ENCODE measurements at regions not wholly inside any gene's neighbourhood (a gene's known extent, or its start where the extent isn't known, plus 50 kb on each side); places are given as distances from the start of the nearest gene placed in this dataset.

DNA sequence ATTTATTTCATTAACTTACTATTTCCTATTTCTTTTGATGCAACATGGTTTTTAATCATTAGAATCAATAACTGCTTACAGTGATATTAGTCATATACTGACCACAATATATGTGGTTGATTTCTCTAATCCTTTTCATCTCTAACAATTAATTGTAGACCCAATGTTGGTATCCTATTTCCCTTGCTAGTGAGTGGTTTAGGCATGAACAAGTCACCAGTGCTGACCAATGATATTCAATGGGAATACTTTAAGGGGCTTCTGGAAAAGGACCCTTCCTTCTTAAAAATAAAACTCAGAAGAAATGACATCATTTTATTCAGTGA is 672.4 kb upstream of the GRAMD2B start:
- no peak for DNase-seq (ENCODE audit: low read depth)

GRCh38 chr5:125756456-125756855 is 666.8 kb upstream of the GRAMD2B start:
- peak; percentile 9 for DNase-seq (ENCODE audit: low read depth)

DNA sequence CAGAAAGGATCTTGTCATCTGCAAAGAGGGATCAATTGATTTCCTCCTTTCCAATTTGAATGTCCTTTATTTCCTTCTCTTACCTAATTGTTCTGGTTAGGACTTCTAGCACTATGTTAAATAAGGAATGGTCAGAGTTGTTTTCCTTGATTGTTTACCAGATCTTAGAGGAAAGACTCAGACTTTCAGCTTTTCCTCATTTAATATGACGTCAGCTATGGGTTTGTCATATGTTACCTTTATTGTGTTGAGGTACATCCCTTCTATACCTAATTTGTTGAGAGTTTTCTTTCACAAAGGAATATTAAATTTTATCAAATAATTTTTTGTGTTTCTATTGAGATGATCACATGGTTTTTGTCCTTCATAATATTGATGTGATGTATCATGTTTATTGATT is 656.5 kb upstream of the GRAMD2B start:
- DNase-seq (ENCODE audit: low read depth) = no peak

- DNase-seq (ENCODE audit: low read depth) = no peak
These were observed 647.3 kb upstream of the GRAMD2B start for GRCh38 chr5:125775896-125776295.

DNA sequence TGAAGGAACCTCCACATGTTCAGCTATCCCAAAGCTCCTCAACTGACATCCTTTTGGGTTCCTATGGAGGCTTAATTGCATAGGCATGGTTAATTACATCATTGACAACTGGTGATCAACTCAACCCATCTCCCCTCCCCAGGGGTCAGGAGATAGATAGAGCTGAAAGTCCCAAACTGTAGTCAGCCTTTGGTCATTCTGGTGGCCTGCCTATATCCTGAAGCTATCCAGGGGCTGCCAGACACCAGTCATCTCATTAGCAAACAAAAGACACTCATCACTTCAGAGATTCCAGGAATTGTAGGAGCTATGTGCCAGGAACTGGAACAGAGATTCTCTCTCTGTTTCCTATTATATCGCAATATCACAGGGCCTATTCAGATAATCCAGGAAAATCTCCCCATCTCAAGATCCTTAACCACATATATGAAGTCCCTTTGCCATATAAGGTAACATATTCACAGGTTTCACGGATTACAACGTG is 646.5 kb upstream of the GRAMD2B start:
- DNase-seq (ENCODE audit: low read depth) = no peak

GRCh38 chr5:125778791-125779190 is 644.4 kb upstream of the GRAMD2B start:
- no peak for DNase-seq (ENCODE audit: low read depth)

- DNase-seq (ENCODE audit: low read depth) = no peak
These were observed 637.8 kb upstream of the GRAMD2B start for GRCh38 chr5:125785407-125785806.

DNA sequence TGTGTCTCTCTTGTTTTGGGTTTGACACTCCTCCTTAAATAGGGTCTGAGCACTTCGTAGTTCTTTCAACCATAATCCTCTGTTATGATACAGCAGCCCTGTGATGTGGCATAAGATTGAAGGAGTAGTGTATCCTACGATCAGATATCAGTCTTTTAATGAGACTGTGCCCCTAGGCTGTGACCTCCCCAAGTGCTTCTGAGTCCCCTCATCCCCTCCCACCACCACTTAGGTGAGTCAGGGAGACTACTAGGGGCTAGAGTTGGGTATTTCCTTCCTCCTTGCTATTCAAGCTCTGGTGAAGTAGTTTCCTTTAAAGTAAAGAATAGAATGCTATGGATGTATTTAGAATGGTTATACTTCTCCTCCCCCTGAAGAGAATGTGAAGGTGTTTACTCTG is 637.2 kb upstream of the GRAMD2B start:
- DNase-seq (ENCODE audit: low read depth) = no peak

DNA sequence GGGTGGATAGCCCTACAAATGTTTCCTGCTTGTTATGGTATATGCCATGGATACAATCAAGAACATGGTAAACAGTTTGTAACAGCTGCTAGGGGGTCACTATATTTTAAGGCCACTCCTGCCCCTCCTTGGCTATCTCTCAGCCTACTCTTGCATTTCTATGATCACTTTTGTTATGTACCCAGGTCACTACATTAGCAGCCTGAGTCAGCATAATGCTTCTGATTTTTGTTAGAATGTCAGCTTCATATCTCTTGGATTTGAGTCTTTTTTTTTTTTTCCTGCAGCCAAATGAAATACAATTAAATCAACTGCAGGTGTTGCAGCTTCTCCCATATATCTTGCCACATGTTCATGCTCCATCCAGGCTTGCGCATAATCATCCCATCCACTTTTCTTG is 629.7 kb upstream of the GRAMD2B start:
- DNase-seq (ENCODE audit: low read depth) = no peak

- no peak for DNase-seq (ENCODE audit: low read depth)
These were observed 628.3 kb upstream of the GRAMD2B start for GRCh38 chr5:125794922-125795321.

DNA sequence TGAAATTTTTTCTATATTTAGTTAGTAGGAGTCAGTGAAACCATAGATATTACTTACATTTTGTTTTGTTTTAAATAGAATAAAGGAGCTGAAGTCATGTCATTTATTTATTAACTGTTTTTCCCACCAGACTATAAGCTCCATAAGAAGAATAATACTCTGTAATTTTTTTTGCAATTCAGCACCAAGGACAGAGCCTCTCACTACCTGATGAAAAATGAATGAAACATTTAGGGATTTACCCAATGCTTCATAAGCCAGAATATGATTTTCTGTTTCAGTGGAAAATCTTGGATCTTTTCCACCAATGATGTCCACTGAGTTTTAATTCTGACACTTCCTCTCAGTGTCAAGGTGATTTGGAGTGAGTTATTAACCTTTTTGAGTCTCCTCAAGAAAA is 624.9 kb upstream of the GRAMD2B start:
- DNase-seq (ENCODE audit: low read depth) = peak; percentile 5

DNA sequence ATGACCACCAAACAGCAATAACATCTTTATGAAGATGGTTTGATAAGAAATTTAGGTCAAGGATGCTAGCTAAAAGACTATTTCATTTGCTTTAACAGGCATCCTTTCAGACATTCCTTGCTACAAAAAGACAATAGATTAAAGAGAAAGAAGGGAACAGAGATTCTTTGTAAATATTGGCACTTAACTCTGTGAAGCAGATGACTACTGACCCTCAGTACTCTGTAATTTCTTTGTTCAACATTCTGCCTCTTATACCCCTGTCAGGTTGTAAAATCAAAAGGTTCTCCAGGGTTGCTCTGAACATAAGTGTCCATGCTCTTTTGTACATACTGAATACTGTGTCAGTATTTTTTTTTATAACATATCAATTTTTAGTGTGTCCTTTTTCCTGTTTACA is 610.6 kb upstream of the GRAMD2B start:
- no peak for DNase-seq (ENCODE audit: low read depth)

DNA sequence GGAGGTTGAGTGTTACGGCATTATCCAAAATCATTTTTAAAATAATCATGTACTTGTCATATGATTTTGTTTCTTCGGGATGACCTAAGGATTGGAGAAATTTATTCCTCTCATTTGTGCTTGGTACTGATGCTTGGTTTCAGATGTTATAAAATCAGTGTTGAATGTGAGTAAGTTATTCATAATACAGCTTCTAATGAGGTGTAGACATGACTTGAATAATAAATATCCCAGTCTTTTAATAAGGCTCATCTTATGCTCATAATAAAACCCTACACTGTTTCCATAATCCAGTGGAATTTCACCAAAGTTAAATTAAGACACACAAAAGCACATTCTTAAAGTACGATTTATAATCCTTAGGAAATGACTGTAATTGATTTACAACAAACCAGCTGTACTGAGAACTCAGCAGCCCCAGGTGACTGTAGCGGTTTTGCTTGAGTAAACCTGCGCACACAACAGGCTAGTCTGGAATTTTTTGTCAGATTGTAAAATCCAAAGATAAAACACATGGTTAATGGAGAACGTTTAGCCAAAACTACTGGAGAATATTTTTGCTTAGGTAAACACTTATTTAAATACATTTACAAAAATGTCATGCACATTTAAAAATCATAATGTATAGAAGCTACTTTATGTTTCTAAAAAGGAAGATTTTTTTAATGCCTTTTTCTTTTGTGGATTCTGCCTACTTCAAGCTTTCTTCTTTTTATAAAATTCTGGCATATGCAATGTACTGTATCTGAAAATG is 609.8 kb upstream of the GRAMD2B start:
- DNase-seq (ENCODE audit: low read depth) = no peak

- DNase-seq (ENCODE audit: low read depth) = no peak
These were observed 609.1 kb upstream of the GRAMD2B start for GRCh38 chr5:125814119-125814518.

DNA sequence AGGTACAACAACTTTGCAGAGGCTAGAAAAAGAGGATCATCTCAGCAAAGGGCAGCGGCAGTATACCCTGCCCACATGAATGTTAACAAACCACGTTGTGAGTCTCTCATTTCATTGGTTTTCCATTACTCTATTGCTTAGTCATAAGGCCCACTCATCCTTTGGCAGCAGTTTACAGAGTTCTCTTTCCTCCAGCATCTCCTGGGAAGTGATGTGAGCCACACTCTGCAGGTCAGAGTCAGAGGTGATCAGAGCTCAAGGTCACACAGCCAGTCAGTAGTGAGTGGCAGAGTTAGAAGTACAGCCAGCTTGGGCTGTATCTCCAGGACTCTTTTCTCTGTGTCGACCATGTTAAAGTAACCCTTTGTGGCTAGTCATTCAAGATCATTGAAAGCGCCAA is 599.6 kb upstream of the GRAMD2B start:
- DNase-seq (ENCODE audit: low read depth) = peak; percentile 21

DNA sequence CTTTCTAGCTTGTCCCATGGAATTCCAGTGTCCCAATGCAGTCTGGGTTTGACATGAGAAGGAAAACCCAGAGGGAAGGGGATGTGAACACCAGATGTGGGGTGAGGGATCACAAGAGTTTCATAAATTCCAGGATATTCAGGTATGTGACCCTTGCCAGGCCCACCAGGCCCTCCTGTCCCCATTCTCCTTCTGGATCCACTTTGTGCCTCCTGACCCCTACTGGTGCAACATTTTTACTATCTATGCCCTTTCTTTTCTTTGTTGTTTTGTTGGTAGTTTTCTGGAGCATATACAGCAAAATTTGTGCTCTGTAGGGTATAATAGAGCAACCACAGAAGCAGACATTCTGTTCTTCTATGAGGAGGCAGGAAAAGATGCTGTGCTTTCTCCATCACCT is 597.0 kb upstream of the GRAMD2B start:
- DNase-seq (ENCODE audit: low read depth) = no peak

GRCh38 chr5:125829349-125829748 is 593.9 kb upstream of the GRAMD2B start:
- DNase-seq (ENCODE audit: low read depth) = no peak

DNA sequence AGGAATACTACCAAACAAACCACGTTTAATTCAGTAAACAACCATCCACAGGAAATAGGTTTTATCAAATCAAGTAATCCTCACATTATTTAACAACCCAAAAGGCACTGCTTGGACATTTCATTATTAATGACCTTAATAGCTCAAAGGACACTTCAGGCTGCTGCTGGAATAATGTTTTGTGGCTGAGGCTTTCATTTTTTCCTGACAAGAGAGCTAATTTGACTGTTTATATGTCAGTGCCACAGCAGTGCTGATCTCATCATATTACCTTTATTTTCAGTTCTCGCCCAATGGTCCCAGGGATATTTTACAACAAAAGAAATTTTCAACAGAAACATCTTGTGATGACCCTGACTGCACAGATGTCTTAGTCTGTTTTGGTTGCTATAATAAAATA is 589.8 kb upstream of the GRAMD2B start:
- DNase-seq (ENCODE audit: low read depth) = no peak

GRCh38 chr5:125834438-125835115 is 588.6 kb upstream of the GRAMD2B start:
- no peak for DNase-seq (ENCODE audit: low read depth)

DNA sequence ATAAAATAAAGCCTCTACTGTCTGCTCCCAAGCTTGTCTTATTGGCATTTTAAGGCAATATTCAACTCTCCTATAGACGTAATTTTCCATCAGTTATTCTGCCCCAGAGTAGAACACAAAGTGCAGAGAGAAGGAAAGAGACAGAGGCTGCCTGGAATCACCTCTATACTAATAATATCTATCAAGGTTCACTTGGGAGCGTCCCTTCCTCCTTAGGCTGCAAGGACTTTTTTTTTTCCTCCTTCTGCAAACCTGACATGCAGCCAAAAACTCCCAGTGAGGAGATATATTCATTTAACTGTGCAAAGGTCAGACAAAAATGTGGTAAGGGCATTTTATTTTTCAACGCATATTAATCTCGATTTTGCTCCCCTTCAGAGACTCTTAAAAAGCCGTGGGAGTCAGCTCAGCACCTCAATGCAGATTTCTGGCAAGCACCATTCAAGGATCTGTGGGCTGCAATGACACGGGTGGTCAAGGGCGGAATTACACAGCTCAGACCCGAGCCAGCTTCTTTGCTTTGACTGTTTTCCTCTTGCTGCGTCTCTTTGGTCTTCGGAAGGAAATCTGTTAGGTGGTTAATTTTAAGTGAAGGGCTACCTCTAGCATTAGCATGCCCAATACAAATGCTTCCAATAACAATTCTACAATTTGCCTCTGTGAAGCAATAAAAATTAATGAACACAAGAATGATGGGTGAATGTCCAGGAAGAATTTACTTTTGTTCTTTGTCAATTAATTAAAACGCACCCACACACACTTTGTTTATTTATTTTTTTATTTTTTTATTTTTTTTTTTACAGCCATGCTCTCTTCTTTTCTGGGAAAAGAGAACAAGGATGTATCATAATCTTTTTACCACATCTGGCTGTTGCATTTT is 587.7 kb upstream of the GRAMD2B start:
- DNase-seq (ENCODE audit: low read depth) = peak; percentile 21

GRCh38 chr5:125836256-125836655 is 587.0 kb upstream of the GRAMD2B start:
- DNase-seq (ENCODE audit: low read depth) = no peak

DNA sequence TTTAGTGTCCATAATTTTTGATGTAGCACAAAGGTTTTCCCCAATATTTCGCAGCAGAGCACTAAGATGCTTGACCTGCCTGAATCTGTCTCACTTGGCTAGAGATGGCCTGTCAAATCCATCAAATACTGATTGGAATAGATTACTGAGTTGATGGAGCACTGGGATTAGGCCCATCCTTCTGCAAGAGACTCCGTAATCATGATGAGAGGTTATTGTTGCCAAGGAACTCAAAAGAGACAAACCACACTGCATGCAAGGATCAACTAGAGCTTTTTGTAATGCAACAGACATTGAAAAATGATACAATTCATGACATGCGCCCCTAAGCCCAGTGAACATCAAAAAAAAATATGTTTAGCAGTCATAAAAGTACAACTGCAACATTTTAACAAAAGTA is 585.3 kb upstream of the GRAMD2B start:
- no peak for DNase-seq (ENCODE audit: low read depth)

- no peak for DNase-seq (ENCODE audit: low read depth)
These were observed 575.6 kb upstream of the GRAMD2B start for GRCh38 chr5:125847561-125847960.

All from fibroblast of the conjunctiva (primary cell).